ENCODE measurements at regions not wholly inside any gene's neighbourhood (a gene's known extent, or its start where the extent isn't known, plus 50 kb on each side); places are given as distances from the start of the nearest gene placed in this dataset.

DNA sequence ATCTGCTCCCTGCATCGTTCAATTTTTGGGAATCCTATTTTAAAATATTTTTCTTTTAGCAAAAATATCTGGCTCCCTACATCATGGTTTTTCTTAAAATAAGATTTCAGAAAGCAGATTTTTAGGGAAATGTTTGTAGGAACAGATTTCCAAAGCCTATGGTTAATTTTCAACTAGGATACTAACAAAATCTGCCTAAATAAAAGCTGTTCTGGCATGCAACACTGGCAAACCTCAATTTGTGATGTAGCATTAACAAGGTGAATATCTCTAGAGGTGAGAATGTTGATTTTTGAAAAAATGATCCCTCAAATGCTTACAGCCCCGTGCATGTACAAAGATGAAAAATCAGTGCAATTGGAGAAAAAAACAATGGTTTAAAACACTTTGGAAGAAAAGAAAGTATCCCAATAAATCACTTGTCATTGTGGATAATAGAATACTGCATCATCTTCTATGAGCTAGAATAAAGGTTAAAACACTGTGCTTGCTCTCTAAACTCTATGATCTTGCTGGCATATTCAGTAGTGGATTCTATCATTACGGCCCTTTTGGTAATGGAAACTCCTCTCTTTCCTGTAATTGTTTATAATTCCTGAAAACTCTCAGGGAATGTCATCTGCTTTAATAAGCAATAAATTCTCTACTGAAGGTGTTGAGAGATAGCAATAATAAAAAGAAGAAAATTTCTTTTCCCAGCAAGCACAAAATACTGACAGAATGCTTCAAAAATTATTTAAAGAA lies 97.6 kb downstream of the C4orf33 start:
- intact Hi-C loops (cut with DNase I): no loop called here
- no peak overlapping the region for H3K4me3 ChIP-seq
- TF ChIP-seq POLR2AphosphoS5 (IDR thresholded peaks at IDR 0.05; ENCODE audit: insufficient read depth in 1 of 2, low read depth in 1 of 2): no peak
- TF ChIP-seq CTCF (IDR thresholded peaks at IDR 0.05): no peak
- H3K36me3 ChIP-seq: no peaks in the 10 kb centered on the region
- H3K9me3 ChIP-seq: no peaks in the 10 kb centered on the region
- H3K4me1 ChIP-seq: no peaks in the 10 kb centered on the region
- H3K27me3 ChIP-seq: no peaks in the 10 kb centered on the region
- no peak overlapping the region for H3K27ac ChIP-seq
- no peak for DNase-seq (ENCODE audit: extremely low spot score in 2 of 2)

- H3K4me3 ChIP-seq: no peak overlapping the region
- intact Hi-C loops (cut with DNase I): no loop called here
- TF ChIP-seq POLR2A (IDR thresholded peaks at IDR 0.05) (no peak), CTCF (IDR thresholded peaks at IDR 0.05) (no peak), POLR2AphosphoS5 (IDR thresholded peaks at IDR 0.05; ENCODE audit: insufficient read depth in 1 of 2, low read depth in 1 of 2) (no peak)
- H3K27ac ChIP-seq: no peak overlapping the region
- no peak for DNase-seq (ENCODE audit: extremely low spot score in 2 of 2)
- H3K36me3 ChIP-seq: no peaks in the 10 kb centered on the region
- H3K9me3 ChIP-seq: no peaks in the 10 kb centered on the region
- no peaks in the 10 kb centered on the region for H3K27me3 ChIP-seq
- no peaks in the 10 kb centered on the region for H3K4me1 ChIP-seq
These were observed 112.5 kb downstream of the C4orf33 start for GRCh38 chr4:129208481-129208880.

DNA sequence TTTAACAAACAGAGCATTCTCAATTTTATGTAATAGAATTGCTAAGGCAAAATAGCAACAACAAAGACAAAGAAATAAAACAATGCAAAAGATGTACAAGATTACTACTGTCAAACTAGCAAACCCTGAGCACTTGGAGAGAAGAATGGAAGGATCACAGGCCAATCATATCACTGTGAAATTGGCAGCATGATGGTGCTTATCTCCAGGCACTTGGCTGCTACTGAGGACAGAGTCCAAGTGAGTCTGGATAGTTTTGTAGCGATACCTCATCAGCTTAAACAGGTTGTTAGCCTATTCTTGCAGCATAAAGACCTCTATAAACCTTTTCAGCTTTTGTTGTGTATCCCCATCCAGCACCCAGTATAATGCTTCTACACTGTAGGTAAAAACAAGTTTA lies 117.7 kb downstream of the C4orf33 start:
- no peaks in the 10 kb centered on the region for H3K4me1 ChIP-seq
- TF ChIP-seq CTCF (IDR thresholded peaks at IDR 0.05): no peak
- no peak overlapping the region for H3K4me3 ChIP-seq
- intact Hi-C loops (cut with DNase I): no loop called here
- H3K9me3 ChIP-seq: no peaks in the 10 kb centered on the region
- H3K27ac ChIP-seq: no peak overlapping the region
- H3K27me3 ChIP-seq: no peaks in the 10 kb centered on the region
- no peaks in the 10 kb centered on the region for H3K36me3 ChIP-seq
- no peak for DNase-seq (ENCODE audit: extremely low spot score in 2 of 2)

GRCh38 chr4:129218360-129218759 lies 122.4 kb downstream of the C4orf33 start:
- no peak for DNase-seq (ENCODE audit: extremely low spot score in 2 of 2)
- intact Hi-C loops (cut with DNase I): no loop called here
- Histone ChIP-seq H3K4me3 (no peak overlapping the region), H3K4me1 (no peaks in the 10 kb centered on the region), H3K27ac (no peak overlapping the region), H3K36me3 (no peaks in the 10 kb centered on the region), H3K27me3 (no peaks in the 10 kb centered on the region), H3K9me3 (no peaks in the 10 kb centered on the region)
- no peak for TF ChIP-seq POLR2AphosphoS5 (IDR thresholded peaks at IDR 0.05; ENCODE audit: insufficient read depth in 1 of 2, low read depth in 1 of 2)
- no peak for TF ChIP-seq CTCF (IDR thresholded peaks at IDR 0.05)
- no peak for TF ChIP-seq POLR2A (IDR thresholded peaks at IDR 0.05)

DNA sequence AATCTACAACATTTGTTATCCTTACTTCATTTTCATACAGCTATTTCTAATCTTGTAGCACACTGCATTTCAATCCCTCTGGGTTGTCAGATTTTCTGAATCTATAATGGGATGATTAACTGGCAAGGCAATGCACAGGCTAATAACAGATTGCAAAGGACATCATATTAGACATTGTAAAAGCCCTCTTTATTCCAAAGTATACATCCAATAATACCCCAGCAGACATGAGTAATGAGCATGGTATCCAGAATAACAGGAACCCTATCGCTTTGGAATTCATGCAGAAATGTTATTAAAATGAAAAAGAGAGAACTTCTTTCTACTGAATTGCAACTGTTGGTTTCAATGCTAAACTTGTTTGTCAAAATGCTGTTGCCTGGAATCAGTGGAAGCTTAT lies 122.9 kb downstream of the C4orf33 start:
- Histone ChIP-seq H3K4me1 (no peaks in the 10 kb centered on the region), H3K4me3 (no peak overlapping the region), H3K9me3 (no peaks in the 10 kb centered on the region), H3K27me3 (no peaks in the 10 kb centered on the region), H3K27ac (no peak overlapping the region), H3K36me3 (no peaks in the 10 kb centered on the region)
- TF ChIP-seq POLR2A (IDR thresholded peaks at IDR 0.05) (no peak), POLR2AphosphoS5 (IDR thresholded peaks at IDR 0.05; ENCODE audit: insufficient read depth in 1 of 2, low read depth in 1 of 2) (no peak), CTCF (IDR thresholded peaks at IDR 0.05) (no peak)
- DNase-seq (ENCODE audit: extremely low spot score in 2 of 2): no peak
- intact Hi-C loops (cut with DNase I): no loop called here

All from vagina (tissue), 2 donors.